Activated naive CD4-positive, alpha-beta T cell treated with anti-CD3 and anti-CD28 coated beads, Interleukin-2, amount 10 ng/mL, durations not matched to agents 7 days and 5 days (primary cell): ENCODE measurements at regions not wholly inside any gene's neighbourhood (a gene's known extent, or its start where the extent isn't known, plus 50 kb on each side); places are given as distances from the start of the nearest gene placed in this dataset.

ENCODE experiments used
- CTCF ChIA-PET: fragments of 350-600 bp; sonication (Branson Sonifier 250); formaldehyde crosslinking; loops from one replicate; lab custom pipeline; 2021; ENCODE audit warnings: antibody characterized with exemption; lab: Charles Lee
- DNase-seq: peaks from one replicate; pipeline ENCODE4 v3.0.0-alpha.2; 2020
- H3K27ac Mint-ChIP-seq: one replicate; pipeline ENCODE4 v1.8.0; 2021; ENCODE audit warnings: mild to moderate bottlenecking, moderate library complexity, mixed read lengths
- H3K27me3 Mint-ChIP-seq: one replicate; pipeline ENCODE4 v1.8.0; 2021; ENCODE audit warnings: mild to moderate bottlenecking, mixed read lengths
- H3K36me3 Mint-ChIP-seq: one replicate; pipeline ENCODE4 v1.8.0; 2021; ENCODE audit warnings: mixed read lengths
- H3K4me1 Mint-ChIP-seq: one replicate; pipeline ENCODE4 v1.8.0; 2021; ENCODE audit warnings: mixed read lengths
- H3K4me3 Mint-ChIP-seq: one replicate; pipeline ENCODE4 v1.8.0; 2021; ENCODE audit warnings: mild to moderate bottlenecking, moderate library complexity, mixed read lengths
- H3K9me3 Mint-ChIP-seq: one replicate; pipeline ENCODE4 v1.8.0; 2021; ENCODE audit warnings: mixed read lengths

DNA sequence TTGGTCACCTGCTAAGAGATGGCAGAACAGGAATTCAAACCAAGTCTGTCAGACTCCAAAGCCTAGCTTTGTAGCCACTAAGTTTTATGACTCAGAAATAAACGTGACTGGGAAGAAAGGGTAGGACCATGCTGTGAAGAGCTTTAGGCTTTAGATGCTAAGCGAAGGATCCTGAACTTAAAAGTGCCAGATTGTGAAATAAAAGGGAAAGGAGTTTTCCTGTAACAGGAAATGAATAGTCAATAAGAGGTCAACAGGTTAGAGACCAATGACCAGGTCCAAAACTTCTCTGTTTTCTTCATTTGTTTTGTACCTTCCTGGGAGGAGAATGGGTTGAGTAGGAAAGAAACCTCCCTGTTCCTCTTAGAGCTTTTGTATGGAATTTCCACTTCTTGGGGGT lies 98.8 kb upstream of the EOLA2 start:
- H3K27me3 Mint-ChIP-seq = no peaks in the 10 kb centered on the region
- no peaks in the 10 kb centered on the region for H3K4me1 Mint-ChIP-seq
- CTCF ChIA-PET = no interaction called here
- DNase-seq = no peak
- no peak overlapping the region for H3K4me3 Mint-ChIP-seq
- H3K27ac Mint-ChIP-seq = no peak overlapping the region
- no peaks in the 10 kb centered on the region for H3K36me3 Mint-ChIP-seq
- peaks cover 10% of the 10 kb centered on the region for H3K9me3 Mint-ChIP-seq

DNA sequence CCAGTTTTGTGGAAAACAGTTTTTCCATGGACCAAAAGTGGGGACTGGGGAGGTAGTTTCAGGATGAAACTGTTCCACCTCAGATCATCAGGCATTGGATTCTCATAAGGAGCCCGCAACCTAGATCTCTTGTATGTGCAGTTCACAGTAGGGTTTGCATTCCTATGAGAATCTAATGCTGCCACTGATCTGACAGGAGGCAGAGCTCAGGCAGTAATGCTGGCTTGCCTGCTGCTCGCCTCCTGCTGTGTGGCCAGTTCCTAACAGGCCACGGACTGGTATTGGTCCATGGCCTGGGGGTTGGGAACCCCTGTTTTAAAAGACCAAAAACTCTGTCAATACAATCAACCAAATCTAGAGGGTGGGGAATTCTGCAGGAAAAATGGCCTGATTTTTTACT lies 100.0 kb upstream of the EOLA2 start:
- Mint-ChIP-seq H3K36me3 (no peaks in the 10 kb centered on the region), H3K4me1 (no peaks in the 10 kb centered on the region), H3K27ac (no peak overlapping the region), H3K27me3 (no peaks in the 10 kb centered on the region), H3K9me3 (peaks cover 10% of the 10 kb centered on the region), H3K4me3 (no peak overlapping the region)
- DNase-seq = no peak
- CTCF ChIA-PET = no interaction called here

DNA sequence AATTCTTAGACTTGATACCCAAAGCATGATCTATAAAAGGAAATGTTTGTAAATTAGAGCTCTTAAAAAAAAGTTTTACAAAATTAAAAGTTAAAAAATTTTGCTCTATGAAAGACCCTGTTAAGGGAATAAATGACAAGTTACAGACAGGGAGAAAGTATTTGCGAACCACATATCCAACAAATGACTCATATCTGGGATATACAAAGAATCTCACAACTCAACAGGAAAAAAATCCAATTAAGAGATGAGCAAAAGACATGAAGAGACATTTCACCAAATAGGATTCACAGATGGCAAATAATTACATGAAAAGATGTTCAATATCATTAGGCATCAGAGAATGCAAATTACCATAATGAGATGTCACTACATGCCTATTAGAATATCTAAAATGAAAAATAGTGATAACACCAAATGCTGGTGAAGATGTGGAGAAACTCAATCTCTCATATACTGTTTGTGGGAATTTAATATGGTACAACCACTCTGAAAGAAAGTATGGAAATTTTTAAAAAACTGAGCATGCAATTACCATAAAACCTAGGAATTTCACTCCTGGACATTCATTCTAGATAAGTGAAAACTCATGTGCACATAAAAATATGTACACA lies 100.8 kb upstream of the EOLA2 start:
- Mint-ChIP-seq H3K27ac (no peak overlapping the region), H3K9me3 (peaks cover 10% of the 10 kb centered on the region), H3K27me3 (no peaks in the 10 kb centered on the region), H3K4me3 (no peak overlapping the region), H3K4me1 (no peaks in the 10 kb centered on the region), H3K36me3 (no peaks in the 10 kb centered on the region)
- CTCF ChIA-PET = no interaction called here
- no peak for DNase-seq

DNA sequence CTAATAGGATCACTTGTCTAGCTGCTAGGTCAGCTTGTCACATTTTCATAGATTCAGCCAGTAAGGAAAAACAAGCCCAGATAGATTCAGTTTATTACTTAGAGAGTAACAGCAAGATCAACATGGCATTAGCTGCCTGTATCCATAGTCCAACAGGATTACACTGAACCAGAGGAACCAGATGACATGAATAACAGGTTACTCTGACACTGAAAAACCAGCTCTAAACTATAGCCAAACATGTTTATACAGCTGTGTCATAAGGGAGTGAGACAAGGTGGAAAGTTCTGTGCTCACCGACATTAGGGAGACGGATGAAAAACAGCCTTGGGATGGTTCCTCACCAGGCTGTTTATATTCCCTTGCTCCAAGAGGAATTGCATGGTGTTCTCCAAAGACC lies 102.9 kb upstream of the EOLA2 start:
- Mint-ChIP-seq H3K27ac (no peak overlapping the region), H3K4me3 (no peak overlapping the region), H3K4me1 (no peaks in the 10 kb centered on the region), H3K36me3 (no peaks in the 10 kb centered on the region), H3K9me3 (no peaks in the 10 kb centered on the region), H3K27me3 (peaks cover 4% of the 10 kb centered on the region)
- no peak for DNase-seq
- CTCF ChIA-PET = no interaction called here

DNA sequence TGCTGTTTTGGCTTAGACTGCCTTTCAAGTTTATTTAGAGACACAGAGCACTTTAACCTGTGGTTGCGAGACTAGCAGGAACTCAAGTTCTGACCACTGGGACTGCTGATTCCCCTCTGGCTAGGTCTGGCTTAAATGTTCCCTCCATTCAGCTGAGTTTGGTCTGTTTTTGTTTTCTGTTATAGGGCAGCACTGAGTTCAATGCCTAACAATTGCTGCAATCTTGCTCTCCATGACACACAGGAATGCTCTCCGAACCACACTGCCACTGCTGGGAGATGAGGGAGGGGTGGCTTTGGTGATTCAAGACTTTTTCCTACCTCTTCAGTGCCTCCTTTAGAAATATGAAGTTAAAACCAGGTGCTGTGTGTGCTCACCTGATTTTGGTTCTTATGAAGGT lies 106.3 kb upstream of the EOLA2 start:
- Mint-ChIP-seq H3K4me1 (no peaks in the 10 kb centered on the region), H3K9me3 (no peaks in the 10 kb centered on the region), H3K4me3 (no peak overlapping the region), H3K27me3 (peaks cover 4% of the 10 kb centered on the region), H3K27ac (no peak overlapping the region), H3K36me3 (no peaks in the 10 kb centered on the region)
- DNase-seq = no peak
- CTCF ChIA-PET = interaction anchor here (0.6 kb wide), 1 partner anchor 11 kb away, joined by 3 read pairs; no protein-coding TSS in a partner anchor

DNA sequence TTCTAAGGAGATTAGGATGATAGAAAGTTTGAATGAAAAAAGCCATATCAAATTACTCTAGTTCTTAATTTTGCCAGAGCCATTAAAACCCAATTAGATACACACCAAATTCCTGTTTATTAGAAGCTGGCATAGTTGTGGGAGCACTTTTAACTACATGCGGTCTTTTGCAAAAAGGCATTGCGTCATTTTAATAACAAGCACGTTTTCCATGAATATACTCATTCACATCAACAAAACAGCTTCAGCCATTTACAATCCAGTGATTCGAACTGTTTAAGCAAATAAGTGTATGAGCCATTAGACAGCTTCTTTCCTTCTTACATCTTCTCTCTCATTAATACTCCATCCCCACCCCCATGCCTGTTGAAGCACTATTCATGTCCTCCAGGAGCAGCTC lies 109.5 kb upstream of the EOLA2 start:
- Mint-ChIP-seq H3K27ac (no peak overlapping the region), H3K27me3 (peaks cover 4% of the 10 kb centered on the region), H3K9me3 (no peaks in the 10 kb centered on the region), H3K4me3 (no peak overlapping the region), H3K4me1 (no peaks in the 10 kb centered on the region), H3K36me3 (no peaks in the 10 kb centered on the region)
- no peak for DNase-seq
- CTCF ChIA-PET = no interaction called here

DNA sequence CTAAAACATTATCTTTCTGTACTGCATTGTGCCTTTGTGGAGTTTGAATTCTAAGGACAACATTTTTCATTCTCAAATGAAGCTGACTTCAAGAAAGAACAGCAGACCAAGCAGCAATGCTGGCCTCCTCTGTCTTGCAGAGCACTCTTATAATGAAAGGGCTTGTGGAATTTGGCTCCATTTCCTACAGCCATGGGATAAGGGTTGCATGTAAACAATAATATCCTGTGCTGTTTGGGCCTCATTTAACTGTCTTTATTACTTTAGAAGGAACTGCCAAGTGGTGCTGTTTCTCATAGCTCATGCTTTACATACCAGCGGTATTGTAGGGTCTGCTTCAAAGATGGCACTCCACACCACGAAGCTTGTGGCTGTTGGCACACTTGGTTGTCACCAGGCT lies 111.4 kb upstream of the EOLA2 start:
- Mint-ChIP-seq H3K4me1 (no peaks in the 10 kb centered on the region), H3K27me3 (peaks cover 8% of the 10 kb centered on the region), H3K4me3 (no peak overlapping the region), H3K9me3 (no peaks in the 10 kb centered on the region), H3K36me3 (no peaks in the 10 kb centered on the region), H3K27ac (no peak overlapping the region)
- CTCF ChIA-PET = interaction anchor here (0.9 to 1.3 kb wide), 2 partner anchors 86 to 99 kb away, joined by 4 to 6 read pairs; no protein-coding TSS in a partner anchor
- DNase-seq = no peak

DNA sequence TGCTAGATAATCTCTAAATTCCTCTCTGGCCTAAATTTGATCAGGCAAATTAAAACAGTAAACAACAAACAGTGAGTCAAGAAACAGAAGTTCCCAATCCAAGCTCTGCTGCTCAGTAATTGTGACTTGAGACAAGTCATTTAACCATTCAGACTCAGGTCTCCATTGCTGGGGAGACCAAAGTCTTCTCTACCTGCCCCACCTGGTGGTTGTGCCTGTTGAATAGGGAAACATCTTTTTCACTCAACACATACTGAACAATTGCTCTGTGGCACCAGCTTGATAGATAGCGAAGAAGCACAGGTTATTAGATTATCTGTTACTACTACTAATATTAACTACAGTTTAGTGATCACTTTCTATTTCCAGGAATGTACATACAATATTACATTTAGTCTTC lies 112.1 kb upstream of the EOLA2 start:
- no peak overlapping the region for H3K27ac Mint-ChIP-seq
- H3K36me3 Mint-ChIP-seq = no peaks in the 10 kb centered on the region
- H3K9me3 Mint-ChIP-seq = no peaks in the 10 kb centered on the region
- no peak overlapping the region for H3K4me3 Mint-ChIP-seq
- DNase-seq = peak; percentile 20
- peaks cover 4% of the 10 kb centered on the region for H3K27me3 Mint-ChIP-seq
- CTCF ChIA-PET = interaction anchor here (0.9 to 1.3 kb wide), 2 partner anchors 87 to 100 kb away, joined by 4 to 6 read pairs; no protein-coding TSS in a partner anchor
- no peaks in the 10 kb centered on the region for H3K4me1 Mint-ChIP-seq

DNA sequence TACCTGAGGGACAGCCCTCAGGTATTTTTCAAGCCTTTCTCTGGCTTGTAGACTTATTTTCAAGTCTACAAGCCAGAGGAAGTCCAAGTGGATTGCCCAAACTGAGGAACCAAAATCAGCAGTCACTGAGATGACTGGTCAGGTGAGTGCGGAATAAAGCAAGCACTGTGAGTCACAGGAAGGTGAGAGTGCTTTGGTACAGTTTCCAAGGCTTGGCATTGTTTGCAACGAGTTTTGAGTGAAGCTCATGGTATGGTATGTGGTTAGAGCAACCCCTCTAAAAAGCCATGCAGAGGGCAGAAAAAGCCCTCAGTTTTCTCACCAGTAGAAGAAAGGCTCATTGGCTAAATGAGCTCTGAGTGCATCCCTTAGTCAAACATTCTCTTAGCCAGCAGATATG lies 112.8 kb upstream of the EOLA2 start:
- CTCF ChIA-PET = no interaction called here
- Mint-ChIP-seq H3K4me3 (no peak overlapping the region), H3K4me1 (no peaks in the 10 kb centered on the region), H3K27ac (no peak overlapping the region), H3K27me3 (peaks cover 4% of the 10 kb centered on the region), H3K9me3 (no peaks in the 10 kb centered on the region), H3K36me3 (no peaks in the 10 kb centered on the region)
- no peak for DNase-seq

DNA sequence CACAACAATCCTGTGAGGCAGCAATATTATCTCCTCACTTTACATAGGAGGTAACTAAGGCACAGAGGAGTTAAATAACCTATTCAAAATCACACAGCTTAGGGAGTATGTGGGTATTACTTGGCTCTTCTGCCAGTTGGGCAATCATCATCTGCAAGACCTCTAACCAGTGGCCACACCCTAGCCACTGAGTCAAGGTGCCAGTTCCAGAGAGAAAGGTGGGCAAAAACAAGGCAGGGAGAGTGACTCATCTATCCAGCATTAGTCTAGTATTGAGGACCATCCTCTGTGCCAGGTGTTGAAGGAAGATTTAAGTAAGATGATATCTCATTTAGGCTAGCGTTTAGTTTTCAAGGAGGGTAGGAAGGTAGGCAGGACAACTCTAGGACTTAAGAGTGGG lies 113.9 kb upstream of the EOLA2 start:
- CTCF ChIA-PET = no interaction called here

DNA sequence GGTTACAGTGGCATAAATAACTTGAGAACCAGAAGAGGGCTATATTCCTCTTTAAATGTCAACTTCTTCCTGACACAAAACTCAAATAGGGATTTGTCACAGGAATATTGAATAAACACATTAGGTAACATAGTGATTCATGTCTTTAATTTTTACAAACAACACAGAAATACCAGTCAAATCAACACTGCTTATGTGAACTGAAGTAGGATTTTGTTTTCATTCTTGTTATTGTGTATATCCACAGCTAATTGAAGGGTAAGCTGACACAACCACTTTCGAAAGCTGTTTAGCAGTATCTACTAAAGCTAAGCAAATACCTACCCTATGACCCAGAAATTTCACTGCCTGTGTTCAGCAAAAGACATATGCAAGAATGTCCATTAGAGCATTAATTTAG lies 120.4 kb upstream of the EOLA2 start:
- Mint-ChIP-seq H3K27ac (no peak overlapping the region), H3K9me3 (no peaks in the 10 kb centered on the region), H3K4me3 (no peak overlapping the region), H3K4me1 (peaks cover 2% of the 10 kb centered on the region), H3K27me3 (peaks cover 1% of the 10 kb centered on the region), H3K36me3 (no peaks in the 10 kb centered on the region)
- no peak for DNase-seq
- CTCF ChIA-PET = no interaction called here

More for the DNA sequence above, 113.9 kb upstream of the EOLA2 start:
- no peaks in the 10 kb centered on the region for H3K9me3 Mint-ChIP-seq
- H3K27ac Mint-ChIP-seq = no peak overlapping the region
- H3K27me3 Mint-ChIP-seq = peaks cover 4% of the 10 kb centered on the region
- no peak for DNase-seq
- no peaks in the 10 kb centered on the region for H3K36me3 Mint-ChIP-seq
- H3K4me3 Mint-ChIP-seq = no peak overlapping the region
- H3K4me1 Mint-ChIP-seq = no peaks in the 10 kb centered on the region

DNA sequence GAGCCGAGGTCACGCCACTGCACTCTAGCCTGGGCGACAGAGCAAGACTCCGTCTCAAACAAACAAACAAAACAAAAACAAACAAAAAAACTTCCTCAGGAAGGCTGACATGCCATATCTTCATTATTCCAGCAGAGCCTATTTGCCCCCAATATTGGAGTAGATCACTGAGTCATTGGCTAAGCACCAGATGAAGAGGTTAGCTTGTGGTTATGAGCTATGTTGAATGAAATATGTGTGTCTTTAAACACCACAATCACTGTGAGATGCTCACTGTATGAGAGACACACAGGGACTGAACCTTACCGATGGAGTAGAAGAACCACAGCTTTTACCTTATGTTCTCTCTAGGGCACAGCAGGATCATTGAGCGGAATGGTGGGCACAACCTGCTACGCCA lies 122.1 kb upstream of the EOLA2 start:
- Mint-ChIP-seq H3K27ac (no peak overlapping the region), H3K4me1 (peaks cover 2% of the 10 kb centered on the region), H3K9me3 (no peaks in the 10 kb centered on the region), H3K36me3 (no peaks in the 10 kb centered on the region), H3K4me3 (no peak overlapping the region), H3K27me3 (no peaks in the 10 kb centered on the region)
- no peak for DNase-seq
- CTCF ChIA-PET = no interaction called here

DNA sequence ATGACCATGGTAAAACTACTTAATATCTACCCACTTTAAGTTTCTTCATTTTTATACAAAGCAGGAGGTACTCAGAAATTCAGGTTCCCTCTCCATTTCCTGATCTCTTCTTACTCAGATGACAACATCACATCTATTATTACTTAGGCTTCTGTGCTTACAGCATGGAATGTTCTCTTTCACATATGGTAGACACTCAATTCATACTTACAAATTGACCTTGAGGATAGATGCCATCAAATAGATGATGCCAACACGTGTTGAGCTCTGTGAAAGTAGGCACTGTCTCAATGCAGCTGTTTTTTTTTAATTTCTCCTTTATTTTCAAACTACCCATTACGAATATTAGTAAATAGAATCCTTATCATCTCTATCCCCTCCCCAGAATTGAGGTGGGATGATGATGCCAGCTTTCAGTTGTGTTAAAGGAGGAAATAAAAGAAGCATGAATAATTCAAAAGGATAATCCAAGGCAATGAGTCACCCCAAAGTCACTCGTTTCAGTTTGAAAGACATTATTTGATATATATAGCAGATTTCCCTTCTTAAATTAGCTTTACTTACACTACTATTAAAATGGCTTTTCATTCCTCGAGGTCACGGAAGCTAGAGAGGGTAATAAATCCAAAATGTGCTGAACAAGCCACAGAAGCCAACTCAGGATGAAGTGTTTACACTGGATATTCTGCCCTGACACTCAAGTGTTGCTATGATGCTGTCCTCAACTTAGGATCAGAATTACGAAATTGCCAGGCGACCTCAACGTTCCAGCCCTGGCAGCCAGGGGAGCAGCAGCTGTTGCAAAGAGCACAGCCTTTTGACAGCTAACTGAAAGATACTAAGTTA lies 124.2 kb upstream of the EOLA2 start:
- H3K27ac Mint-ChIP-seq = no peak overlapping the region
- CTCF ChIA-PET = no interaction called here
- DNase-seq = no peak

DNA sequence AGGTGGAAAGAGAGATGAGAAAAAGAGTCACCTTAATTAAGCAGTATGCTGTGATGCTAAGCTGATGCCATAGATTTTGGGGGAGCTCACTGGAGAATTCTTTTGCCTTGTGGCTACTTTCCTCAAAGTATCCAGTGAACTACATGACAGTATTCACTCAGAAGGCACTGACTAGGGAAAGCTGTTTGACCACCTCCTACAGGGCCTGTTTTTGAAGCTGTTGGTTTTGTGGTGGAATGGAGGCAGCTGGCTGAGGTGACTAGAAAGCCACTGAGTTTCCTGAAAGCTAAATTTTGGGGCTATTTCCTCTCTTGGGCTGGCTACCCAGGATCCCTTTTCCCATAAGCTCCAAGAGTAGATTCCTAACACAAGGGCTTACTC lies 124.8 kb upstream of the EOLA2 start:
- peaks cover 2% of the 10 kb centered on the region for H3K4me1 Mint-ChIP-seq
- H3K27me3 Mint-ChIP-seq = no peaks in the 10 kb centered on the region
- no peaks in the 10 kb centered on the region for H3K36me3 Mint-ChIP-seq
- no peak for DNase-seq
- no peaks in the 10 kb centered on the region for H3K9me3 Mint-ChIP-seq
- H3K4me3 Mint-ChIP-seq = no peak overlapping the region
- no peak overlapping the region for H3K27ac Mint-ChIP-seq
- CTCF ChIA-PET = no interaction called here

More for the DNA sequence above, 124.2 kb upstream of the EOLA2 start:
- no peak overlapping the region for H3K4me3 Mint-ChIP-seq
- H3K27me3 Mint-ChIP-seq = no peaks in the 10 kb centered on the region
- no peaks in the 10 kb centered on the region for H3K9me3 Mint-ChIP-seq
- H3K4me1 Mint-ChIP-seq = peaks cover 2% of the 10 kb centered on the region
- no peaks in the 10 kb centered on the region for H3K36me3 Mint-ChIP-seq

DNA sequence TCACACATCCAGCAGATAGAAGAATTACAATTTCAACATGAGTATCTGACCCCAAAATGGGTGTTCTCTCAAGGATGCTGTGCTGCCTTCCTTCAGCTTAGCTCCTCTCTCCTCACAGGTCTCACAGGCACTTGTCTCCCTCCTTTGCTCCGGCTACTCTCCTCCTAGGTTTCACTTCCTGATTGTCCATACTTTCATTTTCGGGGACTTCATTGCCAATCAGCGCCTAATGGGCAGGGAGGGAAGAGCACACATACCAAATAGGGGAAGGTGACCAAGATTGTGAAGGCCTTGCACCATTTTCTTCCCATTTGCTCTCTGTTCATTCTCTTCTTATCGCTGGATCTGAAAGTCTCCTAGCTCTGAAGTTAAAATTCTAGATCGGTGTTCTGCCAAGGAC lies 125.4 kb upstream of the EOLA2 start:
- H3K36me3 Mint-ChIP-seq = no peaks in the 10 kb centered on the region
- no peaks in the 10 kb centered on the region for H3K9me3 Mint-ChIP-seq
- CTCF ChIA-PET = no interaction called here
- H3K4me1 Mint-ChIP-seq = peaks cover 2% of the 10 kb centered on the region
- no peaks in the 10 kb centered on the region for H3K27me3 Mint-ChIP-seq
- DNase-seq = no peak
- H3K27ac Mint-ChIP-seq = no peak overlapping the region
- no peak overlapping the region for H3K4me3 Mint-ChIP-seq
